Stimulated activated CD4-positive, alpha-beta T cell treated with anti-CD3 and anti-CD28 coated beads, Interleukin-2, amount 100 ng/mL, for 24 hours (primary cell): ENCODE measurements at regions not wholly inside any gene's neighbourhood (a gene's known extent, or its start where the extent isn't known, plus 50 kb on each side); places are given as distances from the start of the nearest gene placed in this dataset.
"Not testable (repeated sequence)": the region's sequence is repeated elsewhere in the genome, so short reads cannot be mapped to it uniquely, and the experiment has no call there.

Source experiments
- DNase-seq, 2 donors: peaks; one replicate each; pipeline ENCODE4 v3.0.0-alpha.2; 2020

DNA sequence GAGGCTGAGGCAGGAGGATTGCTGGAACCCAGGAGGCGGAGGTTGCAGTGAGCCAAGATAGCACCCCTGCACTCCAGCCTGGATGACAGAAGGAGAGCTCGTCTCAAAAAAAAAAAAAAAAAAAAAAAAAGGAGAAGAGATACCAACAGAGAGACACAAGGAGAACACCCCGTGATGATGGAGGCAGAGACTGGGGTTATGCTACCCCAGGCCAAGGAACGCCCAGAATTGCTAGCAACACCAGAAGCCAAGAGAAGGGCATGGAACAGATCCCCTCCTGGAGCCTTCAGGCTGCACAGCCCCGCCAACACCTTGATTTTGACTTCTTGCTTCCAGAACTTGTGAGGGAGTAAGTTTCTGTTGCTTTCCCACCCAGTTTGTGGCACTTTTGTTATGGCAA, 148.0 kb upstream of the FOXN3 start:
- no peak for DNase-seq

GRCh38 chr14:89564286-89564957, 147.4 kb upstream of the FOXN3 start:
- DNase-seq: no peak

- DNase-seq: no peak
Measured at GRCh38 chr14:89563471-89563870, 146.4 kb upstream of the FOXN3 start.

- DNase-seq: no peak
Measured at GRCh38 chr14:89551955-89552354, 134.9 kb upstream of the FOXN3 start.

- DNase-seq: no peak
Measured at GRCh38 chr14:89551432-89551831, 134.4 kb upstream of the FOXN3 start.

- DNase-seq: no peak
Measured at GRCh38 chr14:89550821-89551220, 133.8 kb upstream of the FOXN3 start.

DNA sequence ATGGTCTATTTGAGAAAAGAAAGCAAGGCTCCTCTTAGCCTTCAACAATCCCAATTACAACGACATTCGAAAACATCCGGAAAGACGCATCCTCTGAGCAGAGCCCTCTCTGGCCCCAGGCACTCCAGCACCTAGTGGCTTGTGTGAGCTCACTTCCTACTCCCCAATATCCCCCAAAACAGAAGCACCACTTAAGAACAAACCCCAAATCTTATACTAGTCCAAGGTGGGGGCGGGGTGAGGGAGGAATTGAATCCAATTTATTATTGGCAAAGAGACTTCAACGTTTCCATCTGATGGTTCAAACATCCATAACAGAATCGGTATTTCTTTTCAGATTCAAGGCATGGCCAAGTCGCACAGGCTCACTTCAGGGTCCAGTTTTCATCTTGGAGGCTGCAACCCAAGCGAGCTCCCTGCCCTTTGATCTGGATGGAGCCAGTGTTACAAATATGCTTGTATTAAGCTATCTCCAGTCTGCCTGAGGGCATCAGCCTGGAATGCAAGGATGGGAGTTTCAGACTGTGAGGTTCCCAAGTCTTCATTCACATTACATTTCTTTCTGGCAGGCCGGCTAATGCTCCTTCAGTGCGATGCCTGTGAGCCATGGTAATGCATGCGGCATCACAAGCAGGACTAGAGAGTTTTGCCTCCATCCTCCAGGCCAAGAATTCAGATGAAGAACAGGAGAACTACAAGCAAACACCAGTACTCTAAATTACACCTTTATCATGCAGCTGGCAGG, 132.5 kb upstream of the FOXN3 start:
- no peak for DNase-seq

GRCh38 chr14:89547047-89547446, 130.0 kb upstream of the FOXN3 start:
- DNase-seq: not testable (repeated sequence)

DNA sequence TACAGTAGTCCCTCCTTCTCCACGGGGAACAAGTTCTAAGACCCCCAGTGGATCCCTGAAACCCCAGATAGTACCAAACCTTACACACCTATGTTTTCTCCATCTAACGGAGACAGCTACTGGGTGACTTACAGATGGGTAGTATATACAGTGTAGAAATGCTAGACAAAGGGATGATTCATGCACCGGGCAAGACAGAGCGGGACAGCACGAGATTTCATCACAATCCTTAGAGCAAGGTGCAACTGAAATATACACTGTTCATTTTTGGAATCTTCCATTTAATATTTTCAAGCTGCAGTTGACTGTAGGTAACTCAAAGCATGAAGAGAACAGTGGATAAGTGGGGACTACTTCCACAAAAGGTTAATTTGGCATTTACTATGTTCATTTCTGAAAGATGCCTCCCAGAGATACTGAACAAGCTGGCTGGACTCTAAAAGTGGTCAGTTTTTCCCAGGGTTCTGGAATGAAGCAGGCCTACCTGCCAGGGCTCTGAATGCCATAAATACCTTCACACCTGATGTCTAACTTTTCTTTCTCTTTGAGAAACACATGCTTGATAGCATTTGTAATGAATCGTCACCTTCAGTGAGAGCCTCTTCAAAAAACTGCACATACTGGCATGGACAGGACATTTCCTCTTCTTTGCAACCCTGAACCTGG, 127.7 kb upstream of the FOXN3 start:
- no peak for DNase-seq

- DNase-seq: no peak
Measured at GRCh38 chr14:89543425-89543790, 126.4 kb upstream of the FOXN3 start.

DNA sequence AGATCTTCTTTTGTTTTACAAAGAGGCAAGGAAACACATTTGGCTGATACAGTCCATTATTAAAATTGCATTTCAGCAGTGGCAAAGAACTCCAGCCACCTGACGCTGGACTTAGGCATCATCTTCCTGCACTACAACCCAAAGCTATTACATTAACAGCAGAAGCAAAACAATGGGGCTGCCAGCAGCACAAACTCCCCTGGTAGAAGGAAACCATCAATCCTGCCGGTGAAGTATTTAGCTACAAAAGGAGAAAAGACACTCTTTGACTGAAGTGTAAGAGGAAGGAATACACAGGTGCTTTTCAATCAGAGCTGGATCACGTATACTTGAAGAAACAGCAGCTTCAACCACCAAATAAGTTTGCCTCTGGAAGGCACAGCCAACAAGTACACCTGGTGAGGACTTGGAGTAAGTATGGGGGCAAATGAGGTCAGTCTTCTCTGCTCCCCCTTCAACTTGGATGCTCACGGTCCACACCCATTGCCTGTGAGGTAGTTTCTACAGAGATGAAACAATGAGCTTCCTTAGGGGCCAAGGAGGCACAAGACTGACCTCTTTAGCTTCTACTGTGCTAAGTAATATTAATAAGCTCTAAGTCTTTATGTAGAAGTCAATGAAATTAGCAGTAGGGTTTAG, 125.9 kb upstream of the FOXN3 start:
- no peak for DNase-seq

GRCh38 chr14:89540830-89541470, 123.9 kb upstream of the FOXN3 start:
- DNase-seq: no peak

DNA sequence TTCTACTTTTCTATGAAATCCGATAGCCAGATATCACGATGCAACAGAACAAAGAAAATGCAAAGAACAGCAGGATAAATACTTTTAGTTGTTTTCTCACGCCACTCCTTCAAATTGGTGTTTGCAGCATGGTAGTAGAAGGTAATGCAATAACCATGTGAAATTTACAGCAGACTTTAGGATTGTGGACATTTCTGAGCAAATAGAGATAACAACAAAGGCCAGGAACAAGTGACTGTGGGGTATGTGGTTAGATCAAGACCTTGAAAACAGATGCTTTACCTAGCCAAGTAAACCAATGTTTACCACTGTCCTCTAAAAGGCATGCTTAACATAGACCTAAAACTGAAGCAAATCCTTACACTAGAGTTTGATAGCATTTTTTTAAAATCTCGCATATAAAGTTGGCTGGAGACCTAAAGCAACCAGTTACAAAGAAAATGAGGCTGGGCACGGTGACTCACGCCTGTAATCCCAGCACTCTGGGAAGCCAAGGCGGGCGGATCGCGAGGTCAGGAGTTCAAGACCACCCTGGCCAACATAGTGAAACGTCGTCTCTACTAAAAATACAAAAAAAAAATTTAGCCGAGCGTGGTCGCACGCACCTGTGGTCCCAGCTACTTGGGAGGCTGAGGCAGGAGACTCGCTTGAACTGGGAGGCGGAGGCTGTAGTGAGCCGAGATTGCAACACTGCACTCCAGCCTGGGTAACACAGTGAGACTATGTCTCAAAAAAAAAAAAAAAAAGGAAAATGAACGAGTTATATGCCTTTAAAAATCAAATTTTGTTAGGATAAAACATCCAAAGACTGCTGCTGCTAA, 123.2 kb upstream of the FOXN3 start:
- no peak for DNase-seq

GRCh38 chr14:89537911-89538310, 120.9 kb upstream of the FOXN3 start:
- no peak for DNase-seq

DNA sequence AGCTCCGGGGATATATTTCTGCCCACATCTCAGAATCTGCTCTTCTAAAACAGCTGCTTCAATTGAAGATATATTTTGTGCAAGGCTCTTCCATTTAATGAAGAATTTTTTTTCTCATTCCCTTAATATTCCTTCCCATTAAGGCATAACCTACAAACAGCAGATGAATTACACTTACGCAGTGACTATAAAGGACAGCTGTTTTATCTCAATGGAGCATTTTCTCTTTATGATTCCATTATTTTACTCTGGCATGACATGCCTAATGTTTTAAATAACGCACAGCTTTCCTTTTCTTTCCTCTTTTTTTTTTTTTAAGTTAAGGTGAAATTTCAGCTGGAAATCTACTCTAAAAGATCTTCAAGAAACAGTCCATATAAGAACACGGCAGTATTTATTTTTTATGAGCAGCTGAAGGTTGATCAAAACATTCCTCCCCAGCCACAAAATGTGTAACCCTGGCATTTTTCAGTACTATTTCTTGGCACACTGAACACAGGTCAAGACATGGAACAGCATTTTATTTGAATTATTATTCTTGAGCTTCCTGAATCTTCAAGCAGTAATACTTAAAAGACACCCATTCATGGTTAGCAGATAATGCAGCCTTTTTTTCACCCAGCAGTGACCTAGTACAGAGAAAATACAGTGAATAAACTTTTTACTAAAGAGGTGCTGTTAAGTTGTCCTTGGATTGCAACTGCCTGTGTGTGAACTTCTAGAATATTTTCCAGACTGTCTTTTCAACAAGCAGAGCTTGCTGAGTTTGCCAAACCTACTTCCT, 118.1 kb upstream of the FOXN3 start:
- no peak for DNase-seq

DNA sequence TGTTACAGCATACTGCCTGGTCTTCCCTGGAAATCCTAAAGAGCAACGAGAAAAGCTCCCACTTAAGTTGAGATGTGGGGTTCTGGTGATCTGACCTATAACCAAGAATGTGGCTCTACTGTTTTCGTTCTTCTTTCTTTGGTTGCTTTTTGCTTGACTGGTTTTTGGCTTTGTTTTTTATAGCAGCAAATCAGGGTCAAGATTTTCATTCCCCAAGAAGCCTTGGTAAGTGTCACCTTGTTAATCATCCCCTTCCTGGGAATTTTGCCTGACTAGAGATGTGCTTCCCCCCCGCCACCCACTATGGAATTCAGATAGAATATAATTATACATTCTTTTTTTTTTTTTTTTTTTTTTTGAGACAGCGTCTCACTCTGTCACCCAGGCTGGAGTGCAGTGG, 116.7 kb upstream of the FOXN3 start:
- no peak for DNase-seq

DNA sequence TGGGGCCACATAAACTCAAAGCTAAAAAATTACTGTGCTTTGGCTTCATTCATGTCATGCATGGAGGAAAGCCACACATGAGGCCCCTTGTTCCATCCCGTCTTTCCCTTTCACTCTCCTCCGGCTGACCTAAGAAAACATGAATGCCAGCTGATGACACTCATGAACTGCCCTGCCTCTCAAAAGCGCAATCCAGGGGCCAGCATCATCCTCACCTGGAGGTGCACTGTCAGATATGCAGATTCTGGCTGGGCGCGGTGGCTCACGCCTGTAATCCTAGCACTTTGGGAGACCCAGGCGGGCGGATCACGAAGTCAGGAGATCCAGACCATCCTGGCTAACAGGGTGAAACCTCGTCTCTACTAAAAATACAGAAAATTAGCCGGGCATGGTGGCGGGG, 116.1 kb upstream of the FOXN3 start:
- DNase-seq: no peak

DNA sequence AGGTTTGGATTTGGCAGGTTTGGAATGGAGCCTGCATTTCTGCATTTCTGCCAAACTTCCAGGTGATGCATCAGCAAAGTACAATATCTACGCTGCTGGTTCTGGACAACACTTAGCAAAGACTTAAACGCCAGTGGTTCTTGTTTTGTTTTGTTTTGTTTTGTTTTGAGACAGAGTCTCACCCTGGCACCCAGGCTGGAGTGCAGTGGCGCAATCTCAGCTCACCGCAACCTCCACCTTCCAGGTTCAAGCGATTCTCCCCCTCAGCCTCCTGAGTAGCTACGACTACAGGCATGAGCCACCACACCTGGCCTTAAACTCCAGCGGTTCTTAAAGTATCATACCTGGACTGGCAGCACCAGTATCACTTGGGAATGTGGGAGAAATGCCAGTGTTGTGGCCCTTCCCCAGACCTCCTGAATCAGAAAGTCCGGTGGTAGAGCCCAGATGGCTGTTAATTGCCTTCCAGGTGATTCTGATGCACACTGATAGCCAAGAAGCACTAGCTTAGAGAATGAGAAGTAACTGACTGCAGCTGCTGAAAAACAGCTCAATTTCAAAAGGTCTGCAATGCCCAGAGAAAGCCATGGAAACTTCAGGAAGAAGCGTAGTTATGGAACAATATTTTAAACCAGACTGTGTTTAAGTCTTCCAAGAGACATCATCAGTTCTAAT, 114.8 kb upstream of the FOXN3 start:
- no peak for DNase-seq

DNA sequence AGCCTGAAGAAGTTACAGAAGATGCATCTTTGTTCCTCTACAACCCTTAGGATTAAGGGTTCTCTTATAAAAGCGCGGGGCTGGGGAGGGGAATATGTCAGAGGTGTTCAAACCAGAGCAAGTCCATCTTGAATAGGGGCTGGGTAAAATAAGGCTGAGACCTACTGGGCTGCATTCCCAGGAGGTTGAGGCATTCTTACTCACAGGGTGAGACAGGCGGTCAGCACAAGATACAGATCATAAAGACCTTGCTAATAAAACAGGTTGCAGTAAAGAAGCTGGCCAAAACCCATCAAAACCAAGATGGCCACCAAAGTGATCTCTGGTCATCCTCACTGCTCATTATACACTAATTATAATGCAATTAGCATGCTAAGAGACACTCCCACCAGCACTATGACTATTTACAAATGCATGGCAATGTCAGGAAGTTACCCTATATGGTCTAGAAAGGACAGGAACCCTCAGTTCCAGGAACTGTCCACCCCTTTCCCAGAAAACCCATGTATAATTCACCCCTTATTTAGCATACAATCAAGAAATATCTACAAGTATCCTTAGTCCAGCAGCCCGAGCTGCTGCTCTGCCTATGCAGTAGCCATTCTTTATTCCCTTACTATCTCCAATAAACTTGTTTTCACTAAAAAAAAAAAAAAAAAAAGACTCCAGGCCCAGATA, 108.1 kb upstream of the FOXN3 start:
- no peak for DNase-seq

DNA sequence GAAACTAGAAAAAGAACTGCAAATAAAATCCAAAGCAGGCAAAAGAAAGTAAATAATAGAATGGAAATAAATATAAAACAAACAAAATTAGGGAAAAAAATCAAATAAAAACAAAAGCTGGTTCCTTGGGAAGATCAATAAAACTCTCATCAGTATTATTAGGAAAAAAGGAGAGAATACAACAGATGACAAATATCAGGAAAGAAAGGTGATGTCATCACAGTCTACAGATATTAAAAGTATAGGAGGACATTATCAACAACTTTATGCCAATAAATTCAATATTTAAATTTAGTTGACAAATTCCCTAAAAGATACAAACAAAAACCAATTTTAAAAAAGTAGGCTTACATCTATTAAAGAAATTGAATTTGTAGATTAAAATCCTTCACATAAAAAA, 107.4 kb upstream of the FOXN3 start:
- DNase-seq: no peak
